ENCODE measurements at regions not wholly inside any gene's neighbourhood (a gene's known extent, or its start where the extent isn't known, plus 50 kb on each side); places are given as distances from the start of the nearest gene placed in this dataset.
"Not testable (repeated sequence)": the region's sequence is repeated elsewhere in the genome, so short reads cannot be mapped to it uniquely, and the experiment has no call there.

GRCh38 chr10:117431160-117431559 is 55.9 kb upstream of the PDZD8 start:
- peaks cover 0 to 2% (median 0%) of the 10 kb centered on the region in 7 donors for H3K9me3 Mint-ChIP-seq
- no peaks in the 10 kb centered on the region for H3K36me3 Mint-ChIP-seq
- H3K4me1 Mint-ChIP-seq = no peaks in the 10 kb centered on the region
- peaks cover 10 to 30% (median 28%) of the 10 kb centered on the region in 3 donors for H3K27me3 Mint-ChIP-seq
- no peak for DNase-seq
- H3K4me3 Mint-ChIP-seq = no peak overlapping the region
- no peak for ATAC-seq (ENCODE audit: low read depth in 2 of 2)
- no peak overlapping the region for H3K27ac Mint-ChIP-seq

DNA sequence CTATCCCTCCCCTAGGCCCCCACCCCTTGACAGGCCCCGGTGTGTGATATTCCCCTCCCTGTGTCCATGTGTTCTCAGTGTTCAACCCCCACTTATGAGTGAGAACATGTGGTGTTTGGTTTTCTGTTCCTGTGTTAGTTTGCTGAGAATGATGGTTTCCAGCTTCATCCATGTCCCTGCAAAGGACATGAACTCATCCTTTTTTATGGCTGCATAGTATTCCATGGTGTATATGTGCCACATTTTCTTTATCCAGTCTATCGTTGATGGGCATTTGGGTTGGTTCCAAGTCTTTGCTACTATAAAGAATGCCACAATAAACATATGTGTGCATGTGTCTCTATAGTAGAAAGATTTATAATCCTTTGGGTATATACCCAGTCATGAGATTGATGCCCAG is 55.3 kb upstream of the PDZD8 start:
- H3K36me3 Mint-ChIP-seq = not testable (repeated sequence)

GRCh38 chr10:117429643-117430265 is 54.5 kb upstream of the PDZD8 start:
- H3K27ac Mint-ChIP-seq = no peak overlapping the region
- H3K4me3 Mint-ChIP-seq = no peak overlapping the region
- peaks cover 0 to 2% (median 0%) of the 10 kb centered on the region in 7 donors for H3K9me3 Mint-ChIP-seq
- DNase-seq (no peak), ATAC-seq (ENCODE audit: low read depth in 2 of 2) (no peak)
- no peaks in the 10 kb centered on the region for H3K36me3 Mint-ChIP-seq
- peaks cover 13 to 30% (median 28%) of the 10 kb centered on the region in 3 donors for H3K27me3 Mint-ChIP-seq
- no peaks in the 10 kb centered on the region for H3K4me1 Mint-ChIP-seq

More for the DNA sequence above, 55.3 kb upstream of the PDZD8 start:
- not testable (repeated sequence) for H3K4me1 Mint-ChIP-seq; H3K27ac Mint-ChIP-seq; H3K4me3 Mint-ChIP-seq; H3K9me3 Mint-ChIP-seq; ATAC-seq (ENCODE audit: low read depth in 2 of 2); DNase-seq
- peaks cover 10 to 30% (median 28%) of the 10 kb centered on the region in 3 donors for H3K27me3 Mint-ChIP-seq

DNA sequence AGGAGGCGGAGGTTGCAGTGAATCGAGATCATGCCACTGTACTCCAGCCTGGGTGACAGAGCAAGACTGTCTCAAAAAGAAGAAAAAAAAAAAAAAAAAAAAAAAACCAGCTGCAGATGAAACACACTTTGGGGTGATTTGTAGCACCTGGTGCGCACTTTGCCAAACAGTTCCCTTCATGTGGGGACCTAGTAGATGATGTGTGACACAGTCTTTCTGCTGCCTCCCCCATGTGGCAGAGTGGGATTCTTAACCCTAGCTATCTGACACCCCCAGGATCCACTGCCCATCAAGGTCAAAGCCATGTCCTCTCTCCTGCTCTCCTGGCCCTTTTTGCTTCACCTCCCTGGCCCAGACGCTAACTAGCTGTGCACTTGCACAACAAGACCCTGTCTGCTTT is 52.1 kb upstream of the PDZD8 start:
- Mint-ChIP-seq H3K27me3 (peaks cover 5 to 23% (median 12%) of the 10 kb centered on the region in 3 donors), H3K9me3 (peaks cover 0 to 2% (median 0%) of the 10 kb centered on the region in 7 donors), H3K27ac (no peak overlapping the region), H3K36me3 (no peaks in the 10 kb centered on the region), H3K4me1 (no peaks in the 10 kb centered on the region), H3K4me3 (no peak overlapping the region)
- ATAC-seq (ENCODE audit: low read depth in 2 of 2) (no peak), DNase-seq (no peak)

- Mint-ChIP-seq H3K9me3 (peaks cover 0 to 4% (median 1%) of the 10 kb centered on the region in 7 donors), H3K4me1 (no peaks in the 10 kb centered on the region), H3K27me3 (peaks cover 3 to 25% (median 5%) of the 10 kb centered on the region in 3 donors), H3K4me3 (no peak overlapping the region), H3K36me3 (peaks cover 0 to 5% of the 10 kb centered on the region in 2 donors), H3K27ac (peak overlapping the region in 1 of 6 donors; percentile 54)
- DNase-seq = no peak
- no peak for ATAC-seq (ENCODE audit: low read depth in 2 of 2)
Observed at GRCh38 chr10:117425974-117426566, 50.8 kb upstream of the PDZD8 start.

DNA sequence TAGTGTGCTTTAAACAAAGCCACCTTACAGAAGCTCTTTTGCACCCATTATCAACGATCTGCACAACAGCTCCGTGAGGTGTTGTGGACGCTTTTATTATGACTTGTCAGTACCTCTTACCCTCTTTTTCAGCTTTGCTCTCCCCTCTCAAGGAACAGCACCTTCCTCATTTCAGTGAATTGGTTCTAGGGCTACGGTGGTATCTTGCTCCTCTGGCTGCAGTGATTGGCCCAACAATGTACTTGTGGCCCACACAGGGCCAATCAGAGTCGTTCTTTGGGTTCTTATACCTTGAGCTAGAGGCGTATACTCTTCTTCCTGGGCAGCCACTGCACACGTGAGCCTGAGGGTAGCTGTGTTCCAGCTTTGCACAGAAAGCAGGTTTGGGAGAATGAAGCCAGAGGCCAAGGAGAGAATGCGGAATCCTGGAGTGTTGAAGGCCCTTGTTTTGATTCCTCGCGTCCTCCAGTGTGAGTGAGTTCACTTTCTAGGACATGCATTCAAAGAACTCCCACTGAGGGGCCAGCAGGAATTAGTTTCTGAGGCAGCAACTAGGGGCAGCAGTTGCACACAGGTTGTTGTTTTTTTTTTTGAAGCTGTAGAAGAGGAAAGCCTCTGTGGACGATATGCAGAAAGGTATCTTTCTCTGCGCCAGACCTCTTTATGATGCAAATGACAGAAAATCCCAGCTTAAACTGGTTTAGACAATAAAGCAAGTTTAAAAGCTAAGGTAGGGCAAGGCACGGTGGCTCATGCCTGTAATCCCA is 49.8 kb upstream of the PDZD8 start:
- Mint-ChIP-seq H3K36me3 (peaks cover 0 to 9% of the 10 kb centered on the region in 2 donors), H3K9me3 (peaks cover 0 to 7% (median 4%) of the 10 kb centered on the region in 7 donors), H3K4me1 (no peaks in the 10 kb centered on the region), H3K27ac (no peak overlapping the region), H3K4me3 (no peak overlapping the region), H3K27me3 (peaks cover 5 to 31% (median 13%) of the 10 kb centered on the region in 3 donors)
- DNase-seq (no peak), ATAC-seq (ENCODE audit: low read depth in 2 of 2) (no peak)
